Stomach (tissue), 8 donors: ENCODE measurements at regions not wholly inside any gene's neighbourhood (a gene's known extent, or its start where the extent isn't known, plus 50 kb on each side); places are given as distances from the start of the nearest gene placed in this dataset.

ENCODE experiments used
- DNase-seq, 2 donors: peaks; one replicate each; pipeline versions ENCODE4 v3.0.0 to v3.0.0-alpha.2; 2013 to 2019
- H3K27ac ChIP-seq, 5 donors: fragments of 200-600 bp in 4 of 5; sonication (generic) in 4 of 5; one replicate each; pipeline ENCODE4 v1.5.1; 2013 to 2019; ENCODE audit warnings: mild to moderate bottlenecking in 1 of 5, moderate library complexity in 1 of 5
- H3K27me3 ChIP-seq, 3 donors: fragments of 200-600 bp; sonication (generic); one replicate each; pipeline ENCODE4 v1.5.1; 2017 to 2019; ENCODE audit warnings: mixed run types in 1 of 3
- H3K36me3 ChIP-seq, 4 donors: fragments of 200-600 bp; sonication (generic); 1 replicate in 3 of 4; 2 replicates in 1 of 4; pipeline ENCODE4 v1.5.1; 2016 to 2019
- H3K4me1 ChIP-seq, 4 donors: fragments of 200-600 bp; sonication (generic); one replicate each; pipeline ENCODE4 v1.5.1; 2016 to 2019
- H3K4me3 ChIP-seq, 4 donors: fragments of 200-600 bp; sonication (generic) in 3 of 4; one replicate each; pipeline ENCODE4 v1.5.1; 2016 to 2019; ENCODE audit warnings: mild to moderate bottlenecking in 1 of 4
- H3K9me3 ChIP-seq, 4 donors: fragments of 200-600 bp; sonication (generic); one replicate each; pipeline ENCODE4 v1.5.1; 2016 to 2019
- CTCF ChIP-seq, 7 experiments: fragments of 450-650 bp in 4 of 7; fragments of 200-600 bp in 3 of 7; sonication (generic) in 3 of 7; IDR thresholded peaks; one replicate each; pipeline ENCODE4 v1.5.1; 2016 to 2019; ENCODE audit warnings: antibody characterized with exemption in 7 of 7, control low read depth in 2 of 7, mild to moderate bottlenecking in 1 of 7
- EP300 ChIP-seq: sonication (generic); formaldehyde crosslinking; IDR thresholded peaks from one replicate; pipeline ENCODE4 v1.6.1; 2017; ENCODE audit warnings: antibody characterized with exemption
- POLR2A ChIP-seq, 4 donors: fragments of 450-650 bp; IDR thresholded peaks; one replicate each; pipeline ENCODE4 v1.6.1; 2016; ENCODE audit warnings: antibody characterized with exemption in 4 of 4, control low read depth in 2 of 4, mild to moderate bottlenecking in 1 of 4, moderate library complexity in 1 of 4
- POLR2AphosphoS5 ChIP-seq, 3 donors: sonication (generic); formaldehyde crosslinking; IDR thresholded peaks; one replicate each; pipeline ENCODE4 v1.6.1; 2016; ENCODE audit warnings: antibody characterized with exemption in 3 of 3
- WGBS, 5 donors: extraction: QIAGEN DNeasy Blood & Tissue Kit in 3 of 5; methylation state at CpG; one replicate each; pipeline versions ENCODE4 v1.1.5 to v1.1.7; 2013 to 2018; 5-methylcytosine and 5-hydroxymethylcytosine counted together
- intact Hi-C: fragments of 100-400 bp; cut with DNase I; formaldehyde crosslinking; loops from one replicate; pipeline ENCODE4 v1.15.1; 2023; ENCODE audit warnings: low total_unique reads
- donor health status: healthy with polysubstance abuse.
- donor health status: Bipolar disorder and iron deficiency.
- donor health status: healthy.

DNA sequence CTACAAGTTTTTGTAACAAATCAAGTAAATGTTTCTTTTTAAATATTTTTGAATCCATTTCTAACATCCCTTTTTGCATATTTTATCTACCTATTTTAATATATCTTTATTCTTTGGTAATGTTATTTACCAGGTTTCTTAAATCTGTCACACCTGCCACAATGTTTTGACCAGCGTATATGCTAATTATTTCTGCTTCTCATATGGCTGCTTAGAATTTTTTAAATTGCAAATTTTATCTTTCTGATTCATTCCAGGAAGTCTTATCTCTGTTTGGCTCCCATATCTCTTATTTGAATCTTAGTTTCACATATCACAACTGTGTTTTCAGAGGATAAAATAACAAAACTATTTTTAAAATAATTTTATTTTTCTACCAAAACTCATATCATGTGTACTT lies 1411.1 kb downstream of the KCNT2 start:
- no peaks in the 10 kb centered on the region for H3K4me1 ChIP-seq
- DNase-seq, result no peak
- TF ChIP-seq CTCF (IDR thresholded peaks at IDR 0.05) (no peak), POLR2A (IDR thresholded peaks at IDR 0.05) (no peak), POLR2AphosphoS5 (IDR thresholded peaks at IDR 0.05) (no peak), EP300 (no peak)
- no peaks in the 10 kb centered on the region for H3K36me3 ChIP-seq
- no peaks in the 10 kb centered on the region for H3K9me3 ChIP-seq
- 79 to 86% (median 84%) methylated on average over 1 of the region's 1 CpG for WGBS, 5 donors
- no peak overlapping the region for H3K27ac ChIP-seq
- intact Hi-C loops, result no loop called here
- H3K27me3 ChIP-seq, result no peaks in the 10 kb centered on the region
- no peak overlapping the region for H3K4me3 ChIP-seq

- Histone ChIP-seq H3K36me3 (no peaks in the 10 kb centered on the region), H3K27ac (no peak overlapping the region), H3K4me3 (no peak overlapping the region), H3K27me3 (no peaks in the 10 kb centered on the region), H3K9me3 (peaks cover 0 to 2% (median 0%) of the 10 kb centered on the region in 4 donors), H3K4me1 (no peaks in the 10 kb centered on the region)
- intact Hi-C loops, result no loop called here
- TF ChIP-seq POLR2AphosphoS5 (IDR thresholded peaks at IDR 0.05) (no peak), EP300 (no peak), CTCF (IDR thresholded peaks at IDR 0.05) (no peak), POLR2A (IDR thresholded peaks at IDR 0.05) (no peak)
- no peak for DNase-seq
- 61 to 73% (median 66%) methylated on average over 8 of the region's 8 CpGs for WGBS, 5 donors
Measured at GRCh38 chr1:195195423-195196057, 1412.7 kb downstream of the KCNT2 start.

- H3K27me3 ChIP-seq, result no peaks in the 10 kb centered on the region
- H3K4me1 ChIP-seq, result no peaks in the 10 kb centered on the region
- DNase-seq, result no peak
- WGBS, 5 donors, result 72 to 85% (median 80%) methylated on average over 3 of the region's 3 CpGs
- TF ChIP-seq POLR2A (IDR thresholded peaks at IDR 0.05) (no peak), CTCF (IDR thresholded peaks at IDR 0.05) (no peak), EP300 (no peak), POLR2AphosphoS5 (IDR thresholded peaks at IDR 0.05) (no peak)
- H3K27ac ChIP-seq, result no peak overlapping the region
- no peaks in the 10 kb centered on the region for H3K36me3 ChIP-seq
- peaks cover 0 to 6% (median 0%) of the 10 kb centered on the region in 4 donors for H3K9me3 ChIP-seq
- intact Hi-C loops, result no loop called here
- H3K4me3 ChIP-seq, result no peak overlapping the region
Measured at GRCh38 chr1:195193134-195193533, 1415.1 kb downstream of the KCNT2 start.

- Histone ChIP-seq H3K9me3 (peaks cover 0 to 6% (median 0%) of the 10 kb centered on the region in 4 donors), H3K27me3 (no peaks in the 10 kb centered on the region), H3K36me3 (no peaks in the 10 kb centered on the region), H3K4me3 (no peak overlapping the region), H3K27ac (no peak overlapping the region), H3K4me1 (no peaks in the 10 kb centered on the region)
- DNase-seq, result peak in 1 of 2 donors; percentile 5
- TF ChIP-seq POLR2AphosphoS5 (IDR thresholded peaks at IDR 0.05) (no peak), EP300 (no peak), CTCF (IDR thresholded peaks at IDR 0.05) (no peak), POLR2A (IDR thresholded peaks at IDR 0.05) (no peak)
- 39 to 59% (median 45%) methylated on average over 3 of the region's 3 CpGs for WGBS, 5 donors
- intact Hi-C loops, result no loop called here
Measured at GRCh38 chr1:195188821-195189220, 1419.4 kb downstream of the KCNT2 start.
